Hematopoietic multipotent progenitor cell treated with erythropoietin and hydrocortisone succinate and interleukin-3 and kit ligand, for 15 days (in vitro differentiated cells): ENCODE measurements at regions not wholly inside any gene's neighbourhood (a gene's known extent, or its start where the extent isn't known, plus 50 kb on each side); places are given as distances from the start of the nearest gene placed in this dataset.
"Not testable (repeated sequence)": the region's sequence is repeated elsewhere in the genome, so short reads cannot be mapped to it uniquely, and the experiment has no call there.

ENCODE experiments used
- DNase-seq: peaks from one replicate; pipeline ENCODE4 v3.0.0-alpha.2; 2015; ENCODE audit warnings: low spot score

GRCh38 chr13:27327633-27328032 lies 57.0 kb downstream of the RASL11A start:
- DNase-seq: no peak

- no peak for DNase-seq
Measured at GRCh38 chr13:27329210-27329609, 58.6 kb downstream of the RASL11A start.

GRCh38 chr13:27334774-27335435 lies 64.3 kb downstream of the RASL11A start:
- no peak for DNase-seq

- no peak for DNase-seq
Measured at GRCh38 chr13:27336014-27336673, 65.5 kb downstream of the RASL11A start.

GRCh38 chr13:27338207-27338606 lies 67.6 kb downstream of the RASL11A start:
- DNase-seq: no peak

- DNase-seq: no peak
Measured at GRCh38 chr13:27338816-27339215, 68.2 kb downstream of the RASL11A start.

- DNase-seq: peak; percentile 55
Measured at GRCh38 chr13:27339299-27339698, 68.7 kb downstream of the RASL11A start.

- DNase-seq: no peak
Measured at GRCh38 chr13:27341616-27342015, 71.0 kb downstream of the RASL11A start.

GRCh38 chr13:27347211-27347772 lies 76.7 kb downstream of the RASL11A start:
- DNase-seq: no peak

- DNase-seq: no peak
Measured at GRCh38 chr13:27348461-27348860, 76.0 kb upstream of the GTF3A start.

- DNase-seq: no peak
Measured at GRCh38 chr13:27349458-27349857, 75.0 kb upstream of the GTF3A start.

- DNase-seq: not testable (repeated sequence)
Measured at GRCh38 chr13:27350825-27351224, 73.6 kb upstream of the GTF3A start.

- DNase-seq: no peak
Measured at GRCh38 chr13:27352698-27353097, 71.7 kb upstream of the GTF3A start.

- DNase-seq: no peak
Measured at GRCh38 chr13:27353166-27353583, 71.2 kb upstream of the GTF3A start.

- no peak for DNase-seq
Measured at GRCh38 chr13:27353708-27354107, 70.7 kb upstream of the GTF3A start.

GRCh38 chr13:27354379-27354778 lies 70.0 kb upstream of the GTF3A start:
- DNase-seq: no peak

- DNase-seq: no peak
Measured at GRCh38 chr13:27355894-27356293, 68.5 kb upstream of the GTF3A start.

GRCh38 chr13:27358420-27358819 lies 66.0 kb upstream of the GTF3A start:
- DNase-seq: no peak

GRCh38 chr13:27359199-27359821 lies 65.1 kb upstream of the GTF3A start:
- peak; percentile 62 for DNase-seq

- DNase-seq: no peak
Measured at GRCh38 chr13:27360562-27360961, 63.9 kb upstream of the GTF3A start.

- peak; percentile 83 for DNase-seq
Measured at GRCh38 chr13:27362064-27362751, 62.2 kb upstream of the GTF3A start.

- DNase-seq: not testable (repeated sequence)
Measured at GRCh38 chr13:27363637-27364036, 60.8 kb upstream of the GTF3A start.
